GM18507 (cell line): ENCODE measurements at regions not wholly inside any gene's neighbourhood (a gene's known extent, or its start where the extent isn't known, plus 50 kb on each side); places are given as distances from the start of the nearest gene placed in this dataset.
A peak's percentile ranks its signal among the peaks of the same experiment; 100 is the strongest.
"Not testable (repeated sequence)": the region's sequence is repeated elsewhere in the genome, so short reads cannot be mapped to it uniquely, and the experiment has no call there.

Experiments
- DNase-seq: peaks from one replicate; pipeline ENCODE4 v3.0.0; 2011; ENCODE audit warnings: low read depth; ENCODE audit not compliant: insufficient read length; ENCODE audit errors: extremely low spot score
- FAIRE-seq: peaks from 2 replicates; lab custom pipeline; 2011; peaks lifted over from hg19 to GRCh38; lab: Jason Lieb, UNC

DNA sequence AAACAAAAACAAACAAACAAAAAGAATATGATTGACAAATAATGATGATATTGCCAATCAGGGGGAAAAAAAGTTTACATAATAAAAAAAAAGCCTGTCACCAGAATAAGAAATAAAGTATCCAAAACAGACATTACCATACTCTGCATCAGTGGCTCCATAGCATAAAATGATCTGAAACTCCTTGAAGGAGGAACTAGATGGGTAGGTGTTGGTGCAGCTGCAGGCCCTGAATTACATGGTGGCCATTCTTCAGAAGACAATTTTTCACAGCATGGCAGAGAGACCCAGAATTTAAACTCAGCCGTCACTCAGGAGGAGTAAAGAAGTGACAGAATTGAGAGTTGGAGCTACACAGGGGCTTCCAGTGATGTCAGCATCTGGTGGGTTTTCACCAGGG, 60.2 kb downstream of the GLUL start:
- FAIRE-seq (no peak), DNase-seq (no peak)

DNA sequence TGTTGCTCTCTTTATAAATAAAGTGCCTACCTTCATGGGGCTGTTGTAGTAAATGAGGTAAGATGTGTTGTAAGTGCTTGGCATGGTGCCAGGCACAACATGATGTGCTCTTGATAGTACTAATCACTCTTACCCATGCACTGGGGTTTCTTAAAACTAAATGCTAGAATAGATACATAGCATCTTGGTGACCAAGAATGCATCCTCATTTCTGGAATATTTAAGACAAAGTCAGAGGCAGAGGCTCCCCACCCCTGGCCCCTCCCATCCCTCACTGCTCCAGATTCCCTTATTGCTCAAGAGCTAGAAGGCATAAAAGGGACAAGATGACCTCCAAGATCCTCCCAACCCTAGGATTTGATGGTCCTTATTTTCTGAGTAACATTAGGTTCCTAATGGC, 61.3 kb downstream of the GLUL start:
- FAIRE-seq (no peak), DNase-seq (no peak)

DNA sequence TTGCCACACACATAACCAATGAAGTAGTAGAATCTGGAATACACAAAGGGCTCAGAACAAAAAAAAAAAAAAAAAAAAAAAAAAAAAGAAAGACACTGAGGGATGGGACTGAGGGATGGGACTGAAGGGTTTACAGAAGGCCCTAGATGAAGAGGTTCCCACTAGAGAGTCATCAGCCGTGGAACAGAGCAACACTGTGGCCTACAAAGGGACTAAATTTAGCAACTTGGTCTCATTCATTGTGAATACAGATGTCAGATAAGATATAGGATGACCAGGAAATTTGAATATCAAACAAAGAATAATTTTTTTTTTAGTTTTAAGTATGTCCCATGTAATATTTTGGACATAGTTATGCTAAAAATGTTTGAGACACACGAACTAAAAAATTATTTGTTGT, 62.1 kb downstream of the GLUL start:
- DNase-seq: no peak
- FAIRE-seq: no peak

GRCh38 chr1:182328591-182328990, 63.0 kb downstream of the GLUL start:
- no peak for FAIRE-seq
- no peak for DNase-seq

- DNase-seq: no peak
Measured at GRCh38 chr1:182325339-182325738, 66.3 kb downstream of the GLUL start.

GRCh38 chr1:182321532-182321931, 70.1 kb downstream of the GLUL start:
- not testable (repeated sequence) for FAIRE-seq, DNase-seq

More at GRCh38 chr1:182325339-182325738, 66.3 kb downstream of the GLUL start:
- FAIRE-seq: no peak

- DNase-seq (no peak), FAIRE-seq (no peak)
Measured at GRCh38 chr1:182317611-182318161, 73.9 kb downstream of the GLUL start.

- FAIRE-seq, DNase-seq: not testable (repeated sequence)
Measured at GRCh38 chr1:182316454-182316853, 75.1 kb downstream of the GLUL start.

DNA sequence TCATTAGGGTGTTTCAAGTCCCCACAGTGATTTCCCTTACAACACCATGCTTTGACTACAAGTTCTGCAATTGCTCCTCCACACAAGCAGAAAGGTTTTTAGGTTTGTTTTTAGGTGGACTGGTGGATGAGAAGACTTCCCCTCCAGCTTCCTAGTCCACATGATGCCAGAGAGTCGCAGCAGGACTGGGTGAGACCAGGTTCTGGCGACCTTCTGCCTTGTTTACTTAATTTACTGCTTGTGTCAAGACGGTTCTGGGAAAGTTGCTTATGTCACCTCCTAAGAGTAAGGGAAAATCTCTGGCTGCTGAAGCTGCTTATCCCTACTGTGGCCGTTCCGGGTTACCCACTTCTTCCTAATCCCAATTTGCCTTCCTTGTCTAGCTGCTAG, 76.4 kb downstream of the GLUL start:
- FAIRE-seq (no peak), DNase-seq (no peak)

- FAIRE-seq (no peak), DNase-seq (no peak)
Measured at GRCh38 chr1:182309631-182310351, 81.8 kb downstream of the GLUL start.

DNA sequence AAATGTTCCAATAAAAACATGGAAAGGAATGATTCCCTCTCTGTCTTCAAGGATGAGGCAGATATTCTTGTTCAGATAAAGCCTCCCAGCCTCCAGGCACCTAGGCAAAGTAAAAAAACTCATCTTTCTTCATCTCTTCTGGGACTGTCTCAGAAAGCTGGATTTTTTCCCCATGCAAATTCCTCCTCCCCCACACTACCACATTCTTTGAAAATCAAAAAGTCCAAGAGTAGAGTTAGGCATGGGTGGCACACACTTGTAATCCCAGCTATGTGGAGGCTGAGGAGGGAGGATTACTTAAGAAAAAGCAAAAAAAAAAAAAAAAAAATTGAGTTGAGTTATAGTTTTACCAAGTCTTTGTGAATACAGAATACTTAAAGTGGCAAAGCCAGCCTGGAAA, 82.8 kb downstream of the GLUL start:
- FAIRE-seq: no peak
- no peak for DNase-seq

DNA sequence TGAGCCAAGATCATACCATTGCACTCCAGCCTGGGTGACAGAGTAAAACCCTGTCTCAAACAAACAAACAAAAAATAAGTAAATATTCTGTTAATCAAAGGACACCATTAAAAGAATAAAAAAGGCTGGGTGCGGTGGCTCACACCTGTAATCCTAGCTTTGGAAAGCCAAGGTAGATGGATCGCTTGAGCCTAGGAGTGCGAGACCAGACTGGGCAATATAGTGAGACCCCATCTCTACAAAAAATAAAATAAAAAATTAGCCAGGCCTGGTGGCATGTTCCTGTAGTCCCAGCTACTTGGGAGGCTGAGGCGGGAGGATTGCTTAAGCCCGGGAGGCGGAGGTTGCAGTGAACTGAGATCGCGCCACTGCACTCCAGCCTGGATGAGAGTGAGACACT, 84.1 kb downstream of the GLUL start:
- FAIRE-seq, DNase-seq: not testable (repeated sequence)

DNA sequence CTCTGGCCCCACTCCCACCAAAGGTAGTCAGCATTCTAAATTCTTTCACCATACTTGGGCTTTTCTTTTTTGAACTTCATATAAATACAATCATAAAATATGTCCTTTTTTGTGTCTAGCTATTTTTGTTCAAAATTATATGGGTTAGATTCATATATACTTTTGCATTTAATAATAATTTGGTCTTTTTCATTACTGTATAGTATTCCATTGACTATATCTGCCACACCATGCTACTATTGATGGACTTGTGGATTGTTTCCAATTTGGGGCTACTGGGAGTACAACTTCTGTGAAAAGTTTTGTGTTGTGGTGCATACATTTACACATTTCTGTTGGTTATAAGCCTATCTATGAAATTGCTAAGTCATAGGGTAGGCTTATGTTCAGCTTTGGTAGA, 85.7 kb downstream of the GLUL start:
- FAIRE-seq (no peak), DNase-seq (no peak)

- FAIRE-seq: no peak
- DNase-seq: no peak
Measured at GRCh38 chr1:182304627-182305026, 87.0 kb downstream of the GLUL start.

DNA sequence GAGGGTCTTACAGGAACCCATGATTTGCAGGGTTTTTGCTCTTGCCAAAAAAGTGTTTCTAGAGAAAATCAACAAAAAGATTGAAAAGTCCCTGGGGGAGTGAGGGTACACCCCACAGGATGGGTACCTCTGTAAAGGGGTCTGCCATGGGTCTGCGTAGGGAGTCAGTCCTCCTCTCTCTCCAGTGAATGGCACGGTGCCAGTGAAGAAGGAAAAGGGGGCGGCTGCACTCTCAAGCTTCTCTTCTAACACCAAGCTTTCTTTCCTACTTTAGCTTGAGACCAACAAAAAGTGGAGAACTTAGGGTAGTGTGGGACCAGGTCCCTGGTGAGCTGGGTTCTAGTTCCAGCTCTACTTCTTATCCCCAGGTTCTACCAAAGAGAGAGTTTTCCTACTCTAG, 87.4 kb downstream of the GLUL start:
- DNase-seq: no peak
- no peak for FAIRE-seq

DNA sequence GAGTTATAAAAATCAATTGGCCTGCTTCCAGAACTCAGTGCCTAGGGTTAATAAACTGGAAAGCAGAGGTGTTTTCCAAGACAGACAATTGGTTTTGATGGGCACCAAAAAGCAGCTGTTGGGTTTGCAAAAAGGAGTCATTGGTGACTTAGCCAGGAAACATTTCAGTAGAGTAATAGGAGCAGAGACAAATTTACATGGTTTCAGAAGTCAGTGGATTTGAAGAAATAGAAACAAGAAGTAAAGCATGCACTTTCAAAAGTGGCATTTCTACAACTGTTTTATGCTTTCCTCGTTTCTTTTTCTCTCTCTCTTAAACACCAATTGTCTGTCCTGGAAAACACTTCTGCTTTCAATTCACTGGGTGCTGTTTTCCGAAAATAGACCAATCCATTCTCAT, 87.8 kb downstream of the GLUL start:
- no peak for DNase-seq
- FAIRE-seq: peak; percentile 75

DNA sequence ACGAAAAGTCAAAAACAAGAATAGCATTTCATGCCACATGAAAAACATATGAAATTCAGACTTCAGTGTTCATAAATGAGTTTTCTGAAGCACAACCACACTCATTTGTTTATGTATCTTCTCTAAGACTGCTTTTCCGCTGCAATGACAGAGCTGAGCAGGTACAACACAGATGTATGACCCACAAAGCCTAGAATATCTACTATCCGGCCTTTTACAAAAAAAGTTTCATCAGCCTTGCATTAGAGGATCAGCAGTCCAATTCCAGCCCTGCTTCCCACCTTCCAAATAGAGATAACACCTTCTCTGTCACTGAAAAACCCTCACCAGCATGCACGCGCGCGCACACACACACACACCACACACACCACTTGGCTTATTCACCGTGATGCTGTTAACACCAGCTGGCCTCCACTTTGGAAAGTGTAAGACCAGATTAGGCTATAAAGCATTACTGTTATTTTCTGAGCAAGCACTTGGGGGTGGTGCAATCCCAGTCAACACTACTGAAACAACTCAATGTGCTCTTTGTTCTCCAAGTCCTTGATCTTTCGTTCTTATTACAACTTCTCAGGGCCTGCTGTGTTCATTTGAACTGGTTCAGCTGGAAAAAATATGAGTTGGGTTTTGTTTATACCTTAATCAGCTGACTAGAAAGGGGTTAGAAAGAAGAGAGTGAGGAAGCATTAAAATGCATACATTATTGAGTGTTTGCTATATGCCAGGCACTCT, 90.0 kb downstream of the GLUL start:
- FAIRE-seq (no peak), DNase-seq (no peak)

GRCh38 chr1:182301026-182301436, 90.6 kb downstream of the GLUL start:
- no peak for FAIRE-seq
- no peak for DNase-seq

- DNase-seq (no peak), FAIRE-seq (no peak)
Measured at GRCh38 chr1:182299728-182300616, 91.6 kb downstream of the GLUL start.
